ENCODE measurements at regions not wholly inside any gene's neighbourhood (a gene's known extent, or its start where the extent isn't known, plus 50 kb on each side); places are given as distances from the start of the nearest gene placed in this dataset.

DNA sequence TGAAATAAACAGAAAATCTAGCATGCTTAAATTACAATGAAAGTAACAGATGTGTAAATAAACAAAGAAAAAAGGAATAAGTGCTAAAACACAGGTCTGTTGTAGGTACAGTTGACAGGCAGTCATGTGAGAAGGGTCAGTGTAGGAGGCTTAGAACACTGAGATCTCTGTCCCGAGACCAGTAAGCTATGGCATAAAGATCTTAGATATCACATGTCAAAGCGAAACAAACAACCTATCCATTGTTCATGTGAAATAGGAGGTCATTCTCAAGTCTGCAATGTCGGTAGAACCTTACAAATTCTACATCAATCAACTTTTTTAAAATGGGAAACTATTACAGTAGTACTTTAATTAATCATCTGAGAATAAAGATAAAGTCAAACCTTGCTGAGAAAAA lies 428.9 kb upstream of the ADGRL2 start:
- intact Hi-C loops (cut with DNase I): no loop called here
- H3K36me3 ChIP-seq: no peaks in the 10 kb centered on the region
- no peak overlapping the region for H3K27ac ChIP-seq
- H3K4me1 ChIP-seq: no peaks in the 10 kb centered on the region
- TF ChIP-seq POLR2A (IDR thresholded peaks at IDR 0.05) (no peak), POLR2AphosphoS5 (IDR thresholded peaks at IDR 0.05) (no peak), EP300 (IDR thresholded peaks at IDR 0.05) (no peak)
- TF ChIP-seq, protein P1, sequence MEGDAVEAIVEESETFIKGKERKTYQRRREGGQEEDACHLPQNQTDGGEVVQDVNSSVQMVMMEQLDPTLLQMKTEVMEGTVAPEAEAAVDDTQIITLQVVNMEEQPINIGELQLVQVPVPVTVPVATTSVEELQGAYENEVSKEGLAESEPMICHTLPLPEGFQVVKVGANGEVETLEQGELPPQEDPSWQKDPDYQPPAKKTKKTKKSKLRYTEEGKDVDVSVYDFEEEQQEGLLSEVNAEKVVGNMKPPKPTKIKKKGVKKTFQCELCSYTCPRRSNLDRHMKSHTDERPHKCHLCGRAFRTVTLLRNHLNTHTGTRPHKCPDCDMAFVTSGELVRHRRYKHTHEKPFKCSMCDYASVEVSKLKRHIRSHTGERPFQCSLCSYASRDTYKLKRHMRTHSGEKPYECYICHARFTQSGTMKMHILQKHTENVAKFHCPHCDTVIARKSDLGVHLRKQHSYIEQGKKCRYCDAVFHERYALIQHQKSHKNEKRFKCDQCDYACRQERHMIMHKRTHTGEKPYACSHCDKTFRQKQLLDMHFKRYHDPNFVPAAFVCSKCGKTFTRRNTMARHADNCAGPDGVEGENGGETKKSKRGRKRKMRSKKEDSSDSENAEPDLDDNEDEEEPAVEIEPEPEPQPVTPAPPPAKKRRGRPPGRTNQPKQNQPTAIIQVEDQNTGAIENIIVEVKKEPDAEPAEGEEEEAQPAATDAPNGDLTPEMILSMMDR (IDR thresholded peaks at IDR 0.05): no peak
- no peak overlapping the region for H3K4me3 ChIP-seq
- no peaks in the 10 kb centered on the region for H3K9me3 ChIP-seq
- no peak for DNase-seq
- 89 to 91% methylated on average over 3 of the region's 3 CpGs for WGBS, 2 donors
- H3K27me3 ChIP-seq: no peaks in the 10 kb centered on the region

DNA sequence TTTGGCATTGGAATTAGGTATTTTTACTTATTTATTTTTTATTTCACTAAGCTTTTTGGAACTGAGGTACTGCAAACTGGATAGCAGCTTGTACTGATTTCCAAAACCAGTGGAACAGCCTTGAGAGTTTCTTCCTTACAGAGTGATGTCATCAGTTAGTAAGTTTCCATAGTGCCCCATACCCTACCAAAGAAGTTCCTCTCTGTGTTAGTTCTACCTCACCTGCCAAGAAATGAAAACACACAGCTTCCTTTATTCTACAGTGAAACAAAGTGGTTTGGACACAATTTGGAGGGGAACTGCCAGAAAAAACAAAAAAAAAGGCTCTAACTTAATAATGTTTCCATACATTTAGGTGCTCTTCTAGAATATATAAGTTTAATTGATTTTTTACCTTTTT lies 430.9 kb upstream of the ADGRL2 start:
- Histone ChIP-seq H3K27ac (no peak overlapping the region), H3K4me1 (peaks cover 0 to 8% (median 0%) of the 10 kb centered on the region in 4 donors), H3K9me3 (no peaks in the 10 kb centered on the region), H3K27me3 (no peaks in the 10 kb centered on the region), H3K36me3 (no peaks in the 10 kb centered on the region), H3K4me3 (no peak overlapping the region)
- intact Hi-C loops (cut with DNase I): no loop called here
- no peak for DNase-seq
- TF ChIP-seq EP300 (IDR thresholded peaks at IDR 0.05): no peak
- no peak for TF ChIP-seq POLR2A (IDR thresholded peaks at IDR 0.05)
- TF ChIP-seq, protein P1 (IDR thresholded peaks at IDR 0.05): no peak
- TF ChIP-seq POLR2AphosphoS5 (IDR thresholded peaks at IDR 0.05): no peak

DNA sequence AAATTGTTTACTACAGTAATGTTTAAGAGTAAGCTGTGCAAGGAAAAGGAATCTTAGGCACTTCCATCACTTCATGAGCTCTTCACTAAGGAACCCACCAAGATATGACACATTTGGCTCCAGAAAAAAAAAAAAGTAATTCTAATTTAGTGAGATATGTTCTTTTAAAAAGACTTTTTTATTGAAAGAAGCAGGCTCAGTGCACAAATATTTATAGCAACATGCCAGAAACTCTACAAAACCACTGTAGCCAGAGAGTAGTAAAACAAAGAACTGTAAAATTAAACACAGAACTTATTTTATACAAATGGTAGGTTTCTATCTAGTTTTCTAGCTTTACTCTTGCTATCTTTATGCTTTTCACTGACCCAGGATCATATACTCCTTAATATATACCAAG lies 434.6 kb upstream of the ADGRL2 start:
- no peak for TF ChIP-seq POLR2AphosphoS5 (IDR thresholded peaks at IDR 0.05)
- TF ChIP-seq EP300 (IDR thresholded peaks at IDR 0.05): no peak
- TF ChIP-seq, protein P1 (IDR thresholded peaks at IDR 0.05): no peak
- no peak for TF ChIP-seq POLR2A (IDR thresholded peaks at IDR 0.05)
- DNase-seq: no peak

DNA sequence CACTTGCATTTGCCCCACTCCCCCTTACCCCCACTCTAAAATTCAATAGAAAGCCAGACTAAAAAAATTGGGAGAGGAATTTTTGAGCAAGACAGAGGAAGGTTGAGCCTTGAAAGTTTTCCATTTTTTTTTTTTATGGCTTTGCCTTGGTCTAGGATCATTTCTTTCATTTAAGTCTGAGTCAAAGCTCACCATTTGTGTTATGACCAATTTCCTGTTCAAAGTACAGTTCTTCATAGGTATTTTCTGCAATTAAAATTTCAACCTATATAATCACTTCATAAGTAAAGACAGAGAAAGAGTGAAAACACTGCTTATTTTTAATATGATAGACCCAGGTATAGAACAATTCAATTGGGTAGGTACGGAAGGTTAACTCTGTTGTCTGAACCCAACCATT lies 436.6 kb upstream of the ADGRL2 start:
- Histone ChIP-seq H3K27ac (no peak overlapping the region), H3K4me3 (no peak overlapping the region), H3K4me1 (peaks cover 0 to 8% (median 0%) of the 10 kb centered on the region in 4 donors), H3K9me3 (no peaks in the 10 kb centered on the region), H3K36me3 (no peaks in the 10 kb centered on the region), H3K27me3 (no peaks in the 10 kb centered on the region)
- intact Hi-C loops (cut with DNase I): no loop called here
- TF ChIP-seq, protein P1 (IDR thresholded peaks at IDR 0.05): no peak
- TF ChIP-seq EP300 (IDR thresholded peaks at IDR 0.05) (no peak), POLR2AphosphoS5 (IDR thresholded peaks at IDR 0.05) (no peak), POLR2A (IDR thresholded peaks at IDR 0.05) (no peak)
- no peak for DNase-seq
- 22 to 72% methylated on average over 1 of the region's 1 CpG for WGBS, 2 donors

More for the DNA sequence above, 434.6 kb upstream of the ADGRL2 start:
- Histone ChIP-seq H3K36me3 (no peaks in the 10 kb centered on the region), H3K9me3 (no peaks in the 10 kb centered on the region), H3K4me1 (peaks cover 0 to 8% (median 0%) of the 10 kb centered on the region in 4 donors), H3K27me3 (no peaks in the 10 kb centered on the region), H3K27ac (no peak overlapping the region), H3K4me3 (no peak overlapping the region)
- intact Hi-C loops (cut with DNase I): no loop called here

DNA sequence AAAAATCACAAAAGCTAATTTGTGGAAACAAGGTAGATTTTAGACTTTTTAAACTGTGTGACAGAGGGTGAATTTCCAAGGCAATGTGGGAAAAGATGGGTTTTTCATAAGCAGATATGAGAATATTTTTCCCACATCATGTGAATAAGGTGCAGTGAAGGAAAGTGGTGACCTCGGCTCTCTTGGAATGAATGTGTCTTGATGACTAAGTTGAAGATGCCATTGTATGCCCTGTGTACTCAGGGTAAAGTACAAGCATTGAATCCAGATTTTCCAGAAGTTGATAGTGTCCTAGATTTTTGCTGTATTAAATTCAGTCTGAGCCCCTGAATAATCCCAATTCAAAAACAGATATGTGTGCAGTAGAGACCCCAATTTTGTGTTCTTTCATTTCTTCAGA lies 442.6 kb upstream of the ADGRL2 start:
- no peaks in the 10 kb centered on the region for H3K27me3 ChIP-seq
- no peak for DNase-seq
- H3K4me1 ChIP-seq: no peaks in the 10 kb centered on the region
- 74 to 90% methylated on average over 1 of the region's 1 CpG for whole genome bisulfite sequencing, 2 donors
- no peaks in the 10 kb centered on the region for H3K36me3 ChIP-seq
- H3K4me3 ChIP-seq: no peak overlapping the region
- no peak overlapping the region for H3K27ac ChIP-seq
- H3K9me3 ChIP-seq: no peaks in the 10 kb centered on the region
- intact Hi-C loops (cut with DNase I): no loop called here
- TF ChIP-seq EP300 (IDR thresholded peaks at IDR 0.05): no peak

Data from sigmoid colon (tissue), 6 donors.